Thoracic aorta (tissue), 2 donors: ENCODE measurements at regions not wholly inside any gene's neighbourhood (a gene's known extent, or its start where the extent isn't known, plus 50 kb on each side); places are given as distances from the start of the nearest gene placed in this dataset.

Experiments used
- ATAC-seq: fragments of 150-250 bp; one replicate; pipeline ENCODE4 v1.8.0; 2017; ENCODE audit warnings: low read depth; ENCODE audit not compliant: insufficient number of reproducible peaks, low FRiP score
- DNase-seq: peaks from one replicate; pipeline ENCODE4 v3.0.0-alpha.2; 2020; ENCODE audit warnings: low spot score
- H3K27ac ChIP-seq, 2 donors: fragments of 200-600 bp; sonication (generic); 1 replicate in 1 of 2; 2 replicates in 1 of 2; pipeline ENCODE4 v1.5.1; 2016; ENCODE audit warnings: mild to moderate bottlenecking in 2 of 2, moderate library complexity in 2 of 2
- H3K27me3 ChIP-seq: fragments of 200-600 bp; sonication (generic); replicated peaks from 2 replicates; pipeline ENCODE4 v1.6.0; 2016; ENCODE audit warnings: mild to moderate bottlenecking; ENCODE audit not compliant: insufficient read depth
- H3K36me3 ChIP-seq: fragments of 200-600 bp; sonication (generic); one replicate; pipeline ENCODE4 v1.5.1; 2016
- H3K4me1 ChIP-seq, 2 donors: fragments of 200-600 bp; sonication (generic); 1 replicate in 1 of 2; 2 replicates in 1 of 2; pipeline versions ENCODE4 v1.5.1 to v1.6.0; 2016; ENCODE audit warnings: low read depth in 2 of 2, mild to moderate bottlenecking in 1 of 2; ENCODE audit not compliant: control insufficient read depth in 1 of 2
- H3K4me3 ChIP-seq: fragments of 200-600 bp; sonication (generic); 2 replicates; pipeline ENCODE4 v1.5.1; 2016; ENCODE audit warnings: mild to moderate bottlenecking
- H3K9me3 ChIP-seq: fragments of 200-600 bp; sonication (generic); 2 replicates; pipeline ENCODE4 v1.5.1; 2016
- TF ChIP-seq, protein P1 (sequence below): fragments of 200-600 bp; sonication (generic); IDR thresholded peaks from one replicate; pipeline ENCODE4 v1.5.1; 2019; ENCODE audit warnings: antibody characterized with exemption

DNA sequence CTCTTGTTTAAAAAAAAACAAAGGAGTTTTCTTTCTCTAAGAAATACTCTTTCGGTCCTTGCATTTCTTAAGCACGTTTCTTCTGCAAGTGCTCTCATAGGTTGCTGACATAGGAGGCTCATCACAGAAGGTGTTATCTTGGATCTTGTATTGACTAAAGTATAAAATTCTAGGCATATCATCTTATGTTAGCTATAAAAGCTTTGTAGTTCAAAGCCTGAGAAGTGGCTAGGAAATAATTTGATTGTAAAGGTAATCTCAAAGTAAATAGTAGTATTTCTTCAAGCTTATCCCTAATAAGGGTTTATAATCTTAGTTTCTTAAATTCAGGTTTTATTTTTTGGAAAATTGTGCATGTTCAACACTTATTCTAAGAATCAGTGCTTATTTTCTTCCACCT, 778.9 kb downstream of the TMTC2 start:
- Histone ChIP-seq H3K27me3 (no peaks in the 10 kb centered on the region), H3K27ac (no peak overlapping the region), H3K4me1 (no peaks in the 10 kb centered on the region), H3K4me3 (no peak overlapping the region), H3K36me3 (no peaks in the 10 kb centered on the region), H3K9me3 (no peaks in the 10 kb centered on the region)
- no peak for DNase-seq
- ATAC-seq = no peak
- TF ChIP-seq, protein P1, sequence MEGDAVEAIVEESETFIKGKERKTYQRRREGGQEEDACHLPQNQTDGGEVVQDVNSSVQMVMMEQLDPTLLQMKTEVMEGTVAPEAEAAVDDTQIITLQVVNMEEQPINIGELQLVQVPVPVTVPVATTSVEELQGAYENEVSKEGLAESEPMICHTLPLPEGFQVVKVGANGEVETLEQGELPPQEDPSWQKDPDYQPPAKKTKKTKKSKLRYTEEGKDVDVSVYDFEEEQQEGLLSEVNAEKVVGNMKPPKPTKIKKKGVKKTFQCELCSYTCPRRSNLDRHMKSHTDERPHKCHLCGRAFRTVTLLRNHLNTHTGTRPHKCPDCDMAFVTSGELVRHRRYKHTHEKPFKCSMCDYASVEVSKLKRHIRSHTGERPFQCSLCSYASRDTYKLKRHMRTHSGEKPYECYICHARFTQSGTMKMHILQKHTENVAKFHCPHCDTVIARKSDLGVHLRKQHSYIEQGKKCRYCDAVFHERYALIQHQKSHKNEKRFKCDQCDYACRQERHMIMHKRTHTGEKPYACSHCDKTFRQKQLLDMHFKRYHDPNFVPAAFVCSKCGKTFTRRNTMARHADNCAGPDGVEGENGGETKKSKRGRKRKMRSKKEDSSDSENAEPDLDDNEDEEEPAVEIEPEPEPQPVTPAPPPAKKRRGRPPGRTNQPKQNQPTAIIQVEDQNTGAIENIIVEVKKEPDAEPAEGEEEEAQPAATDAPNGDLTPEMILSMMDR = no peak

DNA sequence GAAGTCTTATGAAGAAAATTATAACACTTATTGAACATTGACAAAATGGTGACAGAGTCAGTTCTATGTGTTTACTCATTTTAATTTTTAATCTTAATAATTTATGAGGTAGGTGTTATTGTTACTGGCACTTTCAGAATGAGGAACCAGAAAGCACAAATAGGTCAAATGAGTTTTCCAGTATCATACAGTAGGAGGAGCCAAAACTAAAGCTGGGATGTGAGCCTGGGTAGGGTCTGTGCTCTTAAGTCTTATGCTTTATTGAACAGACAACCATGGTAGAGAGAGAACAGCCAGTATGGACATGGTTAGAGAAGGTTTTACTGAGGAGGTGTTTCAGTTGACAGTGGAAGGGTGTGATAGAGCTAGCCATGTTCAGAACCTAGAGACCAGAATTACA, 775.7 kb downstream of the TMTC2 start:
- Histone ChIP-seq H3K4me3 (no peak overlapping the region), H3K9me3 (no peaks in the 10 kb centered on the region)
- ATAC-seq = no peak

DNA sequence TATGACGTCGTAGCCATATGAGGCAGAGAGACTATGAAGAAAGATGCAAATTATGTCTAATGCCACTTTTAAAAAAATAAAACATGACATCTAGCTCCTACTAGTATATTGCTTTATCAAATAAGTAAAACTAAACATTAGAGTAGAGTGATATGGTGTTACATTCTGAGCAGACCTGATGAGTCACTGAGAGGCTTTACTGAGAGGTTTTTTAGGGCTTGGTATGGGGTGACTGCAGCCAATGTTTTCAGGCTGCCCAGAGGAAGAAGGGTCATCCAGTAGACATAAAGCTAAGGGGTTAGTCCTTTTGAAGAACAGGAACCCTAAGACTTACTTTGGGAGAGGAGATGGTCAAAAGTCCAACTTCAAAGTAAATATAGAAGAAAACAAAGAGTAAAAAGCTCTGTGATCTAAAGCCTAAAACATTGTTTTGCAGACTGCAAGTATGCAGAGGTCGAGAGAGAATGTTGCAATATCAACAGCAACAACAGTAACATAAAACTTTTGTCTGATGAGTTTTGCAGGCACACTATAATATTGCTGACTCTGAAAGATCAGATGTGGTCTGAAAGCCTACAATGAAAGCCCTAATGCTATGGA, 774.7 kb downstream of the TMTC2 start:
- Histone ChIP-seq H3K27ac (no peak overlapping the region), H3K36me3 (no peaks in the 10 kb centered on the region)
- TF ChIP-seq, protein P1 = no peak

More for the DNA sequence above, 775.7 kb downstream of the TMTC2 start:
- TF ChIP-seq, protein P1 = no peak
- Histone ChIP-seq H3K27me3 (no peaks in the 10 kb centered on the region), H3K4me1 (no peaks in the 10 kb centered on the region), H3K36me3 (no peaks in the 10 kb centered on the region), H3K27ac (no peak overlapping the region)
- no peak for DNase-seq

DNA sequence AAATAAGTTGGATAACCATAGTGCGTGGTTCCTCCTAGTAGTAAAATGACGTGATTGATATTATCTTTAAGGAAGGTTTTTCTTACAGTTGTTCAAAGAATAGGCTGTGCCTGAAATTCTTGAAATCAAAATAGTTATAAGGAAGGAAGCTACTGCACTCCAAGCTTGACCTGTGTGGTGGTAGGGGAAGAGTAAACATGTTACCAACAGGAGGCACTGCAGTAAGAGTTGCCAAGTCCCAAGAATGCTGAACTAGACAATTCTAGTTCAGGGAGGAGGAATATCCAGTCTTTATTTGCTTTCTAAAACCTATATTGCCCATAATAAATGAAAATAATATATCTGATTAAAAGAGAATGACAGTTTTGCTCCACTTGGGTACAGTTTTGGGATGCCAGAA, 764.5 kb downstream of the TMTC2 start:
- no peaks in the 10 kb centered on the region for H3K27me3 ChIP-seq
- H3K9me3 ChIP-seq = no peaks in the 10 kb centered on the region
- H3K27ac ChIP-seq = no peak overlapping the region
- DNase-seq (no peak), ATAC-seq (no peak)
- no peaks in the 10 kb centered on the region for H3K36me3 ChIP-seq
- H3K4me3 ChIP-seq = no peak overlapping the region
- TF ChIP-seq, protein P1 = no peak
- no peaks in the 10 kb centered on the region for H3K4me1 ChIP-seq

More for the DNA sequence above, 774.7 kb downstream of the TMTC2 start:
- DNase-seq (no peak), ATAC-seq (no peak)
- H3K27me3 ChIP-seq = no peaks in the 10 kb centered on the region
- no peak overlapping the region for H3K4me3 ChIP-seq
- H3K9me3 ChIP-seq = no peaks in the 10 kb centered on the region
- H3K4me1 ChIP-seq = no peaks in the 10 kb centered on the region

DNA sequence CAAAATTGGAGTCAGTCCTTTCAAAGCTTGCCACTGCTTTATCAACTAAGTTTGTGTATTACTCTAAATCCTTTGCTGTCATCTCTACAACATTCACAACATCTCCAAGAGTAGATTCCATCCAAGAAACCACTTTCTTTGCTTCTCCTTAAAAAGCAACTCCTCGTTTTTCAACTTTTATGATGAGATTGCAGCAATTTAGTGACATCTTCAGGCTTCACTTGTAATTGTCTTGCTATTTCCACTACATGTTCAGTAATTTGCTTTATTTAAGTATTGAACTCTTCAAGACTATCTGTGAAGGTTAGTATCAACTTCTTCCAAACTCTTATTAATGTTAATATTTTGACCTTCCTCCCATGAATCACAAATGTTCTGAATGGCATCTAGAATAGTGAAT, 747.9 kb downstream of the TMTC2 start:
- no peaks in the 10 kb centered on the region for H3K4me1 ChIP-seq
- H3K27ac ChIP-seq = no peak overlapping the region
- ATAC-seq = no peak
- no peaks in the 10 kb centered on the region for H3K36me3 ChIP-seq
- H3K9me3 ChIP-seq = no peaks in the 10 kb centered on the region
- TF ChIP-seq, protein P1 = no peak
- H3K4me3 ChIP-seq = no peak overlapping the region
- H3K27me3 ChIP-seq = no peaks in the 10 kb centered on the region
- no peak for DNase-seq
